ENCODE measurements at regions not wholly inside any gene's neighbourhood (a gene's known extent, or its start where the extent isn't known, plus 50 kb on each side); places are given as distances from the start of the nearest gene placed in this dataset.

- TF ChIP-seq CTCF (IDR thresholded peaks at IDR 0.05) (no peak), POLR2AphosphoS5 (IDR thresholded peaks at IDR 0.05; ENCODE audit: insufficient read depth in 1 of 2, low read depth in 1 of 2) (no peak), POLR2A (IDR thresholded peaks at IDR 0.05) (no peak)
- Histone ChIP-seq H3K27ac (no peak overlapping the region), H3K9me3 (no peaks in the 10 kb centered on the region), H3K4me1 (no peaks in the 10 kb centered on the region), H3K4me3 (no peak overlapping the region), H3K36me3 (no peaks in the 10 kb centered on the region), H3K27me3 (no peaks in the 10 kb centered on the region)
- DNase-seq (ENCODE audit: extremely low spot score in 2 of 2) = no peak
- intact Hi-C loops (cut with DNase I) = no loop called here
Observed at GRCh38 chr1:199291022-199291740, 652.3 kb downstream of the PTPRC start.

DNA sequence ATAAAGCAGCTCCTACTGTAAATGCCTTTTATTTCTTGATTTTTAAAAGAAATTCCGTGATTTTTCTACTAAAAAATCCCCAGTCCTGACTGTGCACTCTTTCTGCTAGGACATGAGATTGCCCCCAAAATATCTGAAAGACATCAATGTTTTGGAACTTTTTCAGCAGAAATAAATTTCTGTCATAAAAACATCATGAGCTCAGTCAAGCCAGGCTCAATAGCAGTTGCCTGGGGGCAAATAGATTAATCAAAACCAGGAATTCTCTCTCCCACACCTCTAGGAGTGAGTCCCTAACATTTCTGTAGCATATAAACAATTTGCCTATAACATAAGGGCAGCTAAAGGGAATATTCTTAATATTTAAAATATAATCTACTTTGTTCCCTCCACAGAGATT, 654.1 kb downstream of the PTPRC start:
- TF ChIP-seq POLR2AphosphoS5 (IDR thresholded peaks at IDR 0.05; ENCODE audit: insufficient read depth in 1 of 2, low read depth in 1 of 2) = no peak
- TF ChIP-seq POLR2A (IDR thresholded peaks at IDR 0.05) = no peak
- no peak for TF ChIP-seq CTCF (IDR thresholded peaks at IDR 0.05)
- intact Hi-C loops (cut with DNase I) = no loop called here
- Histone ChIP-seq H3K27ac (no peak overlapping the region), H3K4me3 (no peak overlapping the region), H3K4me1 (no peaks in the 10 kb centered on the region), H3K9me3 (no peaks in the 10 kb centered on the region), H3K27me3 (no peaks in the 10 kb centered on the region), H3K36me3 (no peaks in the 10 kb centered on the region)
- no peak for DNase-seq (ENCODE audit: extremely low spot score in 2 of 2)

DNA sequence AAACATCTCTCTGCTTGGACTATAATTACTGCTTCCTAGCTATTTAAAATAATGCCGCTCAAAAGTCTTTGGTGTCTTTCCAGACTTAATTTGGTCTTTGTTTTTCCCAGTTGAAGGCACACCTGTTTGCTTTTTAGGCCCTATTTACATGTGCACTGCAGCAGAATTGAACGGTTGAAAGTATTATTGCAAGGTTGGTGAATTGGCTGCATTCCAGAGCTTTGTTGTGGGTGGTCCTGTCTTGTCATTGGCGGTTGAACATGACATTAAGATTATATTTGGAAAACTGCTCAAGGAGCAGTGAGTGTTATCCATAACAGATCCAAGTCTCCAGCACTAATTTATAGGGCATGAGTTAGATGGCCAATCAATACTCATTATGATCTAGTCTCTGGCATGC, 656.3 kb downstream of the PTPRC start:
- Histone ChIP-seq H3K36me3 (no peaks in the 10 kb centered on the region), H3K27me3 (no peaks in the 10 kb centered on the region), H3K27ac (no peak overlapping the region), H3K9me3 (no peaks in the 10 kb centered on the region), H3K4me1 (no peaks in the 10 kb centered on the region), H3K4me3 (no peak overlapping the region)
- no peak for DNase-seq (ENCODE audit: extremely low spot score in 2 of 2)
- intact Hi-C loops (cut with DNase I) = no loop called here
- TF ChIP-seq POLR2A (IDR thresholded peaks at IDR 0.05) (no peak), CTCF (IDR thresholded peaks at IDR 0.05) (no peak), POLR2AphosphoS5 (IDR thresholded peaks at IDR 0.05; ENCODE audit: insufficient read depth in 1 of 2, low read depth in 1 of 2) (no peak)

GRCh38 chr1:199297174-199297573, 658.3 kb downstream of the PTPRC start:
- H3K36me3 ChIP-seq = no peaks in the 10 kb centered on the region
- no peak for TF ChIP-seq POLR2A (IDR thresholded peaks at IDR 0.05)
- no peak for TF ChIP-seq POLR2AphosphoS5 (IDR thresholded peaks at IDR 0.05; ENCODE audit: insufficient read depth in 1 of 2, low read depth in 1 of 2)
- TF ChIP-seq CTCF (IDR thresholded peaks at IDR 0.05) = no peak
- no peaks in the 10 kb centered on the region for H3K4me1 ChIP-seq
- H3K9me3 ChIP-seq = no peaks in the 10 kb centered on the region
- H3K27ac ChIP-seq = no peak overlapping the region
- intact Hi-C loops (cut with DNase I) = no loop called here
- no peaks in the 10 kb centered on the region for H3K27me3 ChIP-seq
- DNase-seq (ENCODE audit: extremely low spot score in 2 of 2) = no peak
- no peak overlapping the region for H3K4me3 ChIP-seq

GRCh38 chr1:199297887-199298286, 659.0 kb downstream of the PTPRC start:
- TF ChIP-seq POLR2AphosphoS5 (IDR thresholded peaks at IDR 0.05; ENCODE audit: insufficient read depth in 1 of 2, low read depth in 1 of 2) (no peak), CTCF (IDR thresholded peaks at IDR 0.05) (no peak), POLR2A (IDR thresholded peaks at IDR 0.05) (no peak)
- no peaks in the 10 kb centered on the region for H3K9me3 ChIP-seq
- no peaks in the 10 kb centered on the region for H3K4me1 ChIP-seq
- DNase-seq (ENCODE audit: extremely low spot score in 2 of 2) = no peak
- no peak overlapping the region for H3K4me3 ChIP-seq
- no peaks in the 10 kb centered on the region for H3K36me3 ChIP-seq
- intact Hi-C loops (cut with DNase I) = no loop called here
- H3K27me3 ChIP-seq = no peaks in the 10 kb centered on the region
- no peak overlapping the region for H3K27ac ChIP-seq

All from vagina (tissue), 2 donors.